HCT116 (cell line): ENCODE measurements at regions not wholly inside any gene's neighbourhood (a gene's known extent, or its start where the extent isn't known, plus 50 kb on each side); places are given as distances from the start of the nearest gene placed in this dataset.
A peak's percentile ranks its signal among the peaks of the same experiment; 100 is the strongest.
"Not testable (repeated sequence)": the region's sequence is repeated elsewhere in the genome, so short reads cannot be mapped to it uniquely, and the experiment has no call there.

Experiments
- ELF1 ChIP-seq: IDR thresholded peaks from 2 replicates; pipeline ENCODE4 v1.6.1; 2012; ENCODE audit warnings: low read depth, borderline replicate concordance
- EZH2 ChIP-seq: fragments of 200-600 bp; sonication (generic); IDR thresholded peaks from 2 replicates; pipeline ENCODE4 v1.6.1; 2017; ENCODE audit warnings: antibody characterized with exemption, mixed run types
- POLR2AphosphoS5 ChIP-seq: IDR thresholded peaks from 2 replicates; pipeline ENCODE4 v1.6.1; 2011; ENCODE audit warnings: mild to moderate bottlenecking, low read depth, low read length, moderate library complexity
- RAD21 ChIP-seq: IDR thresholded peaks from 2 replicates; pipeline ENCODE4 v1.6.1; 2012; ENCODE audit warnings: low read depth, mild to moderate bottlenecking
- SIN3A ChIP-seq: IDR thresholded peaks from 2 replicates; pipeline ENCODE4 v1.6.1; 2012; ENCODE audit warnings: low read depth
- TCF7L2 ChIP-seq: IDR thresholded peaks from 2 replicates; pipeline ENCODE4 v1.7.0; 2011; ENCODE audit warnings: borderline replicate concordance, inconsistent platforms; ENCODE audit not compliant: insufficient read depth, insufficient read length; ENCODE audit errors: extremely low read depth
- ZNF274 ChIP-seq: fragments of 200-500 bp; sonication (Bioruptor generic); IDR thresholded peaks from 2 replicates; pipeline ENCODE4 v1.6.1; 2014; ENCODE audit warnings: mild to moderate bottlenecking, low read depth, low read length, inconsistent platforms
- TF ChIP-seq, protein P1 (sequence below), 3 experiments: fragments of 200-600 bp in 1 of 3; sonication (generic) in 1 of 3; IDR thresholded peaks in 2 of 3; conservative IDR thresholded peaks in 1 of 3; 2 replicates each; pipeline ENCODE4 v1.5.1; 2012 to 2017; ENCODE audit warnings: low read depth in 2 of 3, low read length in 2 of 3, antibody characterized with exemption in 1 of 3, borderline replicate concordance in 1 of 3, control low read depth in 1 of 3, mild to moderate bottlenecking in 1 of 3, mixed read lengths in 1 of 3, mixed run types in 1 of 3, moderate library complexity in 1 of 3; ENCODE audit not compliant: insufficient read depth in 1 of 3
- TF ChIP-seq, protein P2 (sequence below): IDR thresholded peaks from 2 replicates; pipeline ENCODE4 v1.6.1; 2012
- TF ChIP-seq, protein P3 (sequence below): IDR thresholded peaks from 2 replicates; pipeline ENCODE4 v1.6.1; 2012

DNA sequence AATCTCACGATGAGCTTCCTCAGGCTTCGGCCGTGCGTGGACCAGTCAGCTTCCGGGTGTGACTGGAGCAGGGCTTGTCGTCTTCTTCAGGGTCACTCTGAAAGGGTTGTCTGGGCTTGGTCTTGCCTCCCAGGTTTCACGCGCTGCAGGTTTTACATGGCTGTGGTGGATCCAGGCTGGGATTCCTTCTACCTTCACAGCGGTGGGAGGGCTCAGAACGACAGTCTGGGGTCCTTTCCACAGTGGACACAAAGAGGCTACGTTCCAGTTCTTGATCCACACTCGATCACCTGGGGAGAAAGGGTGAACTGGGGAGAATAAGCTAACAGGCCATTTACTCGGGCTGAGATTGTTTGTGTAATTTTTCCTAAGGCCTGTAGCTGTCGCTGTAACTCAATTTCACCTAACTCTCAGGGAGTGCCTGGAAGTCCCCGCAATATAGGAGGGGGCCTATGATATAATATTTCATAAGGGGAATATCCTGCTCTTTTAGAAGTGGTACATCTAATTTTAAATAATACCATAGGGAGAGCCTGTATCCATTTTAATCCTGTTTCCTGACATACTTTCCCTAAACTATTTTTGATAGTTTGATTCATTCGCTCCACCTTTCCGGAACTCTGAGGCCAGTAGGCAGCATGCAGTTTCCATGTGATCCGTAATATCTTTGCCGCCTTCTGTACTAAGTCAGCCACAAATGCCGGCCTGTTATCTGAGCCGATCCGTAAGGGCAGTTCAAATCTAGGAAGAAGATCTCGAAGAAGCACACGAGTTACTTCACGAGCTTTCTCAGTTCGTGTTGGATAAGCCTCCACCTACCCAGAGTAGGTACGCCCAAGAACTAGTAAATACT is 97.4 kb upstream of the ZNF195 start:
- TF ChIP-seq ZNF274, SIN3A, EZH2, ELF1, POLR2AphosphoS5, TCF7L2: not testable (repeated sequence)
- TF ChIP-seq, protein P1, sequence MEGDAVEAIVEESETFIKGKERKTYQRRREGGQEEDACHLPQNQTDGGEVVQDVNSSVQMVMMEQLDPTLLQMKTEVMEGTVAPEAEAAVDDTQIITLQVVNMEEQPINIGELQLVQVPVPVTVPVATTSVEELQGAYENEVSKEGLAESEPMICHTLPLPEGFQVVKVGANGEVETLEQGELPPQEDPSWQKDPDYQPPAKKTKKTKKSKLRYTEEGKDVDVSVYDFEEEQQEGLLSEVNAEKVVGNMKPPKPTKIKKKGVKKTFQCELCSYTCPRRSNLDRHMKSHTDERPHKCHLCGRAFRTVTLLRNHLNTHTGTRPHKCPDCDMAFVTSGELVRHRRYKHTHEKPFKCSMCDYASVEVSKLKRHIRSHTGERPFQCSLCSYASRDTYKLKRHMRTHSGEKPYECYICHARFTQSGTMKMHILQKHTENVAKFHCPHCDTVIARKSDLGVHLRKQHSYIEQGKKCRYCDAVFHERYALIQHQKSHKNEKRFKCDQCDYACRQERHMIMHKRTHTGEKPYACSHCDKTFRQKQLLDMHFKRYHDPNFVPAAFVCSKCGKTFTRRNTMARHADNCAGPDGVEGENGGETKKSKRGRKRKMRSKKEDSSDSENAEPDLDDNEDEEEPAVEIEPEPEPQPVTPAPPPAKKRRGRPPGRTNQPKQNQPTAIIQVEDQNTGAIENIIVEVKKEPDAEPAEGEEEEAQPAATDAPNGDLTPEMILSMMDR (IDR thresholded peaks at IDR 0.05 in 2 of 3, conservative IDR thresholded peaks at IDR 0.05 in 1 of 3; ENCODE audit: borderline replicate concordance in 1 of 3, insufficient read depth in 1 of 3, low read depth in 2 of 3, low read length in 2 of 3): peak; percentile 21 to 38 (median 32); a peak in 5 of 6 replicates
- peak; percentile 13; the same call in 1 of the 2 replicates for TF ChIP-seq RAD21
- TF ChIP-seq, protein P2, sequence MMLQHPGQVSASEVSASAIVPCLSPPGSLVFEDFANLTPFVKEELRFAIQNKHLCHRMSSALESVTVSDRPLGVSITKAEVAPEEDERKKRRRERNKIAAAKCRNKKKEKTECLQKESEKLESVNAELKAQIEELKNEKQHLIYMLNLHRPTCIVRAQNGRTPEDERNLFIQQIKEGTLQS: not testable (repeated sequence)
- TF ChIP-seq, protein P3, sequence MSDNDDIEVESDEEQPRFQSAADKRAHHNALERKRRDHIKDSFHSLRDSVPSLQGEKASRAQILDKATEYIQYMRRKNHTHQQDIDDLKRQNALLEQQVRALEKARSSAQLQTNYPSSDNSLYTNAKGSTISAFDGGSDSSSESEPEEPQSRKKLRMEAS: not testable (repeated sequence)
